H9 (cell line): ENCODE measurements at regions not wholly inside any gene's neighbourhood (a gene's known extent, or its start where the extent isn't known, plus 50 kb on each side); places are given as distances from the start of the nearest gene placed in this dataset.

Experiments used
- DNase-seq: peaks from one replicate; pipeline ENCODE4 v3.0.0-alpha.2; 2017
- H2AFZ ChIP-seq: one replicate; pipeline ENCODE4 v1.6.1; 2013; ENCODE audit warnings: mild to moderate bottlenecking, low read length, control low read depth, moderate library complexity
- H2AK5ac ChIP-seq: 2 replicates; pipeline ENCODE4 v1.6.1; 2013; ENCODE audit warnings: low read length, control low read depth, mixed read lengths; ENCODE audit not compliant: insufficient read length
- H2BK120ac ChIP-seq: one replicate; pipeline ENCODE4 v1.6.1; 2013; ENCODE audit warnings: low read depth, mild to moderate bottlenecking, low read length, control low read depth, inconsistent platforms; ENCODE audit not compliant: poor library complexity, severe bottlenecking
- H2BK12ac ChIP-seq: 2 replicates; pipeline ENCODE4 v1.6.1; 2013; ENCODE audit warnings: low read length, control low read depth, mixed read lengths, low read depth; ENCODE audit not compliant: insufficient read length
- H2BK15ac ChIP-seq: 2 replicates; pipeline ENCODE4 v1.6.1; 2013; ENCODE audit warnings: low read depth, low read length, control low read depth
- H2BK20ac ChIP-seq: one replicate; pipeline ENCODE4 v1.6.1; 2013; ENCODE audit warnings: low read depth, mild to moderate bottlenecking, low read length, control low read depth, inconsistent platforms; ENCODE audit not compliant: poor library complexity, severe bottlenecking
- H2BK5ac ChIP-seq: 2 replicates; pipeline ENCODE4 v1.6.1; 2013; ENCODE audit warnings: low read length, control low read depth, mixed read lengths; ENCODE audit not compliant: insufficient read length
- H3K14ac ChIP-seq: 2 replicates; pipeline ENCODE4 v1.6.1; 2013; ENCODE audit warnings: low read length, control low read depth; ENCODE audit not compliant: insufficient read depth
- H3K18ac ChIP-seq: 2 replicates; pipeline ENCODE4 v1.6.1; 2013; ENCODE audit warnings: low read depth, mild to moderate bottlenecking, mixed read lengths, low read length, control low read depth; ENCODE audit not compliant: insufficient read length
- H3K23ac ChIP-seq: 2 replicates; pipeline ENCODE4 v1.6.1; 2013; ENCODE audit warnings: low read length, control low read depth, mixed read lengths, low read depth; ENCODE audit not compliant: insufficient read length
- H3K23me2 ChIP-seq: 2 replicates; pipeline ENCODE4 v1.6.1; 2013; ENCODE audit warnings: low read depth, mild to moderate bottlenecking, mixed read lengths, low read length, control low read depth; ENCODE audit not compliant: insufficient read length, poor library complexity, severe bottlenecking
- H3K27ac ChIP-seq: 2 replicates; pipeline ENCODE4 v1.5.1; 2013; ENCODE audit warnings: low read length, control low read depth, mixed read lengths, low read depth; ENCODE audit not compliant: insufficient read length
- H3K27me3 ChIP-seq: 2 replicates; pipeline ENCODE4 v1.6.1; 2013; ENCODE audit warnings: low read length, control low read depth, inconsistent platforms; ENCODE audit not compliant: insufficient read depth
- H3K4ac ChIP-seq: 2 replicates; pipeline ENCODE4 v1.6.1; 2013; ENCODE audit warnings: low read depth, mild to moderate bottlenecking, control low read depth, inconsistent platforms, low read length, moderate library complexity
- H3K4me1 ChIP-seq: 2 replicates; pipeline ENCODE4 v1.6.1; 2013; ENCODE audit warnings: low read length, control low read depth, inconsistent platforms; ENCODE audit not compliant: insufficient read depth
- H3K4me2 ChIP-seq: 2 replicates; pipeline ENCODE4 v1.6.1; 2013; ENCODE audit warnings: low read length, control low read depth, mixed read lengths; ENCODE audit not compliant: insufficient read length, insufficient read depth
- H3K56ac ChIP-seq: 2 replicates; pipeline ENCODE4 v1.6.1; 2013; ENCODE audit warnings: low read depth, mild to moderate bottlenecking, mixed read lengths, low read length, control low read depth; ENCODE audit not compliant: insufficient read length
- H3K79me1 ChIP-seq: 2 replicates; pipeline ENCODE4 v1.6.1; 2013; ENCODE audit warnings: low read depth, mild to moderate bottlenecking, moderate library complexity, low read length, control low read depth, inconsistent platforms; ENCODE audit not compliant: insufficient read depth, poor library complexity, severe bottlenecking
- H3K79me2 ChIP-seq: 2 replicates; pipeline ENCODE4 v1.6.1; 2013; ENCODE audit warnings: low read length, control low read depth, inconsistent platforms; ENCODE audit not compliant: insufficient read depth
- H3K9ac ChIP-seq: 2 replicates; pipeline ENCODE4 v1.6.1; 2013; ENCODE audit warnings: low read length, control low read depth, mixed read lengths; ENCODE audit not compliant: insufficient read length; ENCODE audit errors: extremely low read depth
- H3K9me3 ChIP-seq: one replicate; pipeline ENCODE4 v1.6.1; 2013; ENCODE audit warnings: low read depth, low read length, inconsistent platforms; ENCODE audit not compliant: control insufficient read depth
- H3T11ph ChIP-seq: one replicate; pipeline ENCODE4 v1.6.1; 2013; ENCODE audit warnings: mild to moderate bottlenecking, low read length, control low read depth, inconsistent platforms
- H4K20me1 ChIP-seq: one replicate; pipeline ENCODE4 v1.6.1; 2013; ENCODE audit not compliant: control insufficient read depth, insufficient read length, insufficient read depth
- H4K5ac ChIP-seq: 2 replicates; pipeline ENCODE4 v1.6.1; 2013; ENCODE audit warnings: low read depth, mild to moderate bottlenecking, mixed read lengths, low read length, control low read depth; ENCODE audit not compliant: insufficient read length
- H4K8ac ChIP-seq: replicated peaks from 2 replicates; pipeline ENCODE4 v1.6.1; 2013; ENCODE audit warnings: low read length, control low read depth, mixed read lengths, low read depth; ENCODE audit not compliant: insufficient read length
- H4K91ac ChIP-seq: 2 replicates; pipeline ENCODE4 v1.6.1; 2013; ENCODE audit warnings: low read depth, mild to moderate bottlenecking, moderate library complexity, mixed read lengths, low read length, control low read depth; ENCODE audit not compliant: insufficient read length
- H3K27ac Mint-ChIP-seq, 3 experiments: 2 replicates in 2 of 3; 3 replicates in 1 of 3; pipeline ENCODE4 v1.8.0; 2020 to 2021; ENCODE audit warnings: mixed read lengths in 3 of 3, mild to moderate bottlenecking in 1 of 3, moderate library complexity in 1 of 3
- H3K27me3 Mint-ChIP-seq: 2 replicates; pipeline ENCODE4 v1.8.0; 2021; ENCODE audit warnings: low read depth, mild to moderate bottlenecking, moderate library complexity, mixed read lengths
- H3K36me3 Mint-ChIP-seq, 3 experiments: 2 replicates in 2 of 3; 3 replicates in 1 of 3; pipeline ENCODE4 v1.8.0; 2020 to 2021; ENCODE audit warnings: low read depth in 3 of 3, mixed read lengths in 3 of 3; ENCODE audit not compliant: insufficient read depth in 1 of 3
- H3K4me1 Mint-ChIP-seq, 2 experiments: 2 replicates each; pipeline ENCODE4 v1.8.0; 2020; ENCODE audit warnings: mixed read lengths in 2 of 2
- H3K4me3 Mint-ChIP-seq, 2 experiments: 2 replicates in 1 of 2; 3 replicates in 1 of 2; pipeline ENCODE4 v1.8.0; 2020 to 2021; ENCODE audit warnings: mild to moderate bottlenecking in 2 of 2, mixed read lengths in 2 of 2, moderate library complexity in 1 of 2
- H3K9me3 Mint-ChIP-seq, 2 experiments: 2 replicates in 1 of 2; 3 replicates in 1 of 2; pipeline ENCODE4 v1.8.0; 2020; ENCODE audit warnings: mild to moderate bottlenecking in 2 of 2, mixed read lengths in 2 of 2, moderate library complexity in 1 of 2
- WGBS: extraction: QIAGEN DNeasy Blood & Tissue Kit; methylation state at CpG from one replicate; pipeline ENCODE4 v1.1.7; 2013; ENCODE audit warnings: missing lambda C conversion rate, low lambda C conversion rate, mixed read lengths; ENCODE audit not compliant: insufficient read length; ENCODE audit errors: extremely low coverage; 5-methylcytosine and 5-hydroxymethylcytosine counted together
- TF ChIP-seq, protein P1 (sequence below): fragments of 200-600 bp; sonication (generic); conservative IDR thresholded peaks from 3 replicates; pipeline ENCODE4 v1.8.0; 2021; ENCODE audit warnings: antibody characterized with exemption, mild to moderate bottlenecking

- Histone ChIP-seq H4K8ac (no peak overlapping the region), H3K79me1 (no peaks in the 10 kb centered on the region)
Measured at GRCh38 chr4:124025428-124025827, 628.8 kb downstream of the SPRY1 start.

More at GRCh38 chr4:124025428-124025827, 628.8 kb downstream of the SPRY1 start:
- Histone ChIP-seq H2BK12ac (no peak overlapping the region), H2AK5ac (no peak overlapping the region), H3K4ac (no peak overlapping the region), H2AFZ (peak overlapping the region; percentile 56), H3K9ac (no peak overlapping the region), H3K4me2 (no peak overlapping the region), H2BK5ac (no peak overlapping the region), H2BK20ac (no peak overlapping the region), H3K9me3 (no peaks in the 10 kb centered on the region), H4K91ac (no peak overlapping the region), H3K23ac (no peak overlapping the region), H2BK15ac (no peak overlapping the region), H3K56ac (no peak overlapping the region), H3K27me3 (no peaks in the 10 kb centered on the region), H3K4me1 (no peaks in the 10 kb centered on the region; the same call in 1 of the 2 replicates), H2BK120ac (no peak overlapping the region), H3K18ac (no peak overlapping the region), H4K5ac (no peak overlapping the region), H3K23me2 (no peaks in the 10 kb centered on the region), H4K20me1 (no peaks in the 10 kb centered on the region), H3K14ac (no peak overlapping the region), H3K27ac (no peak overlapping the region), H3K79me2 (no peaks in the 10 kb centered on the region), H3T11ph (no peak overlapping the region)
- DNase-seq = no peak
- H3K27me3 Mint-ChIP-seq = no peaks in the 10 kb centered on the region
- no peak overlapping the region for H3K4me3 Mint-ChIP-seq
- TF ChIP-seq, protein P1, sequence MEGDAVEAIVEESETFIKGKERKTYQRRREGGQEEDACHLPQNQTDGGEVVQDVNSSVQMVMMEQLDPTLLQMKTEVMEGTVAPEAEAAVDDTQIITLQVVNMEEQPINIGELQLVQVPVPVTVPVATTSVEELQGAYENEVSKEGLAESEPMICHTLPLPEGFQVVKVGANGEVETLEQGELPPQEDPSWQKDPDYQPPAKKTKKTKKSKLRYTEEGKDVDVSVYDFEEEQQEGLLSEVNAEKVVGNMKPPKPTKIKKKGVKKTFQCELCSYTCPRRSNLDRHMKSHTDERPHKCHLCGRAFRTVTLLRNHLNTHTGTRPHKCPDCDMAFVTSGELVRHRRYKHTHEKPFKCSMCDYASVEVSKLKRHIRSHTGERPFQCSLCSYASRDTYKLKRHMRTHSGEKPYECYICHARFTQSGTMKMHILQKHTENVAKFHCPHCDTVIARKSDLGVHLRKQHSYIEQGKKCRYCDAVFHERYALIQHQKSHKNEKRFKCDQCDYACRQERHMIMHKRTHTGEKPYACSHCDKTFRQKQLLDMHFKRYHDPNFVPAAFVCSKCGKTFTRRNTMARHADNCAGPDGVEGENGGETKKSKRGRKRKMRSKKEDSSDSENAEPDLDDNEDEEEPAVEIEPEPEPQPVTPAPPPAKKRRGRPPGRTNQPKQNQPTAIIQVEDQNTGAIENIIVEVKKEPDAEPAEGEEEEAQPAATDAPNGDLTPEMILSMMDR = no peak
- H3K4me1 Mint-ChIP-seq = peaks cover 6 to 17% of the 10 kb centered on the region in 2 experiments; a peak in 2 of 4 replicates
- no peaks in the 10 kb centered on the region for H3K9me3 Mint-ChIP-seq
- no CpG with 5 or more reads among the region's 9 CpGs for WGBS
- H3K27ac Mint-ChIP-seq = no peak overlapping the region
- no peaks in the 10 kb centered on the region; a peak in 1 of 7 replicates for H3K36me3 Mint-ChIP-seq
